GM15510 (cell line): ENCODE measurements at regions not wholly inside any gene's neighbourhood (a gene's known extent, or its start where the extent isn't known, plus 50 kb on each side); places are given as distances from the start of the nearest gene placed in this dataset.

Experiments
- POLR2A ChIP-seq: IDR thresholded peaks from 3 replicates; pipeline ENCODE4 v1.6.1; 2011; ENCODE audit warnings: borderline replicate concordance; ENCODE audit not compliant: insufficient read length; ENCODE audit errors: extremely low read depth

DNA sequence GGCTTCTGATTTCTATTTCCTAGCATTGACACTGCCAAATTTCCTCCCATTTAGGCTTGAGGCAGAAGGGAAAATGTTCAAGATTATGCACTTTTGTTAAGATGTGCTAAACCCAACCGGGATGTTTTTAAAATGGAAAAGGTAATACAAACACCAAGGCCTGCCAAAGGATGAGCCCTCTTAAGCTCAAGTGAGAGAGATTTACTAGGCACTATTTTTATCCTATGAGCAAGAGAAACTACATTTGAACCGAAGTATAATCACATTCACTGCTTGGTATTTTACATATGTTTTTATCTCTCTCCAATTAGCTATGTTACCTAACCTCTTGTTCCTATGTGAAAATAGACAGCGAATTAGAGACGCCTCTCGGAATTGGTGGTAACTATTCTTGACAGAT is 295.8 kb downstream of the GABRB3 start:
- no peak for TF ChIP-seq POLR2A

DNA sequence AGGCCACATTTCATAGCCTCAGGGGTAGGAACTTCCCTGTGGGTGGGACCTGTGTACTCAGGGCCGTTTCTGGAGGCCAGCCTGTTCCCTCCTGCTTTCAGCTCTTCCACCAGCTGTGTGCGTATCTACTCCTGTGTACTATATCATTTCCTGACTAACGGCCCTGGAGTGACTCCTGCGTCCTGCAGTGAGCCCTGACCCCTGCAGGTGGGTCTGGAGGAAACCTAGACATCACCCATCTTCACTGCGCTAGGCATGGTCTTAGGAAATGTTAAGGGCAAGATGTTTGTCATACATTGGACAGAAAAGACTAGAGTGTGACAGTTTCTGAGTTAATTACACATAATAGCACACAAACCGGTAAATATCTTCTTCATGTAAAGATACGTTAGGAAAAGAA is 297.3 kb downstream of the GABRB3 start:
- no peak for TF ChIP-seq POLR2A

DNA sequence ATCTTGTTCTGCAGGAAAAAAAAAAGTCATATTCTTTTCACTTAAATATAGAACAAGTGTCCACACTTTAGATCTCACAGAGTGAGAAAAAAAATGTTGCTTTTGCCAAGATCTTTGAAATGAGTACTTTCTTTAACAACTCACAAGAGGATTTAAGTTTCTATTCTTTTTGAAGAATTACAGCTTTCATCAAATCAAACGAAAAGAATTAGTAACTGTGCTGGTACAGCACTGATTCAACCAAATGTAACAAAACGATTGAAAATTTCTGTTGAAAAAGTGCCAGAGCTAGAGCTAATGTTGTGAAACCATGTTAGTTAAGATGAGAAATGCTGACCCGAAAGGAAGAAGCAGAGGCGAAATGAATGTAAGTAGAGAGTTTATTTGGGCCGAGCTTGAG is 300.2 kb downstream of the GABRB3 start:
- no peak for TF ChIP-seq POLR2A

DNA sequence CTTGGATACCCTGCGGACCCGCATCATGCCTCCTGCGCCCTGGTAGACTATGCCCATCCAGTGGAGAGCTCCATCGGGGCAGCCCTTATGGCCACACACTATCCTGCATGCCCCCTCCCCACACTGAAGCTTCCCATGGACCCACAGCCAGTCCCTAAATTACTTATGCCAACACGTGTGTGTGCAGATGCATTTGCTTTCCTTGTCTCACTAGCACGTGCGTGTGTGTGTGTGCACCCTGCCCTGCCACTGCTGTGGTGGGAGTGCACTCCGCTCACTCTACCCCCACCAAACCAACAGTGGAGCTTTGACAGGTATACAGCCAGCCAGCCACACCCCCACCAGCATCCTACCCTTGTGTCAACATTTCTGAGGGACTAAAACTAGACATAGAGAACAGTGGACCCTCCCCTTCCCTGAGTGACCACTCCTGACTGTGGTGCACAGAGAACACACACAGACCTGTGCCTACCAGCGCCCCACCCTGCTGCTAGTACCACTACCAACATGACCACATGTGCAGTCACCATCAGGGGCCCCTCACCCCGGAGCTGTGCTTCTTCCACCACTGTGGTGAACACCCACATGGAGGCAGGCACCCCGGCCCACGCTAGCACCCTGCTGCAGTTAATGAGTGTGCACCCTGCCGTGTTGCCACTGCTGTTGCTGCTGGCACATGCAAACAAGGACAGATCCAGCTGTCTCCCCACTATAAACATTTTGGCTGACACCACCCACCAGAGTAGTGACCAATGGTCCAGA is 310.8 kb downstream of the GABRB3 start:
- TF ChIP-seq POLR2A, result no peak

DNA sequence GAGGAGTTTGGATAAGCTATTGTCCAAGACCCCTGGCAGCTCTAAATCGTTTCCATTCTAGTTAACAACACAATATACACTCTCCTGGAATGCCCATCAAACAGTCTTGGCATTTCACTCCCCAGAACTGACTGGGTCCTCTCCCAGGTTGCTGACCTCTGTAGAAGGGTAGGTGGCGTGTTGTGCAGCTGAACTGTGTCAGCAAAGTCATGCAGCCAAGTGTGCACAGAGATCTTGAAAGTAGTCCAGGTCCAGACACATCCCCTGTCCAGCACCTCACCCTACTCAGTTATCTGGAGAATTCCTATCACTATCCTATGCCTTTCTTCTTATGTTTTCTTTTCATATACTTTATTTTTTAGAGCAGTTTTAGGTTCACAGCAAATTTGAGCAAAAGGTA is 312.7 kb downstream of the GABRB3 start:
- no peak for TF ChIP-seq POLR2A

DNA sequence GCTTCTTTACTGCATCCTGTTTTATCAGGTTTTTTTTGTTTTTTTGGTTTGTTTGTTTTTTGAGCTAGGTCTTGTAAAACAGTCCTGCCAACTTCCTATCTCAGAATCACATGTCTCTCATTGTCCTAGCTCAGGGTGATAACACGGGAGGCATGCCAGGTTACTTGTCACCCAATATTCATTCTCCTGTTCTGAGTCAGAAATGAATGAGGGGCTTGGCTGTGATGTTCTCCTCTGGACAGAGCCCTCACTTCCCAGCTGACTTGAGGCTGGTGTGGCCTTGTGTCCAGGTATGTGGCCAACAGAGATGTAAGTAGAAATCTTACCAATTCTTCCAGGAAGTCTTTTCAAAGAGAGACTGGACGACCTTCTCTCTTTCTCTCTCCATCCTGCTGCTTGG is 317.0 kb downstream of the GABRB3 start:
- no peak for TF ChIP-seq POLR2A

DNA sequence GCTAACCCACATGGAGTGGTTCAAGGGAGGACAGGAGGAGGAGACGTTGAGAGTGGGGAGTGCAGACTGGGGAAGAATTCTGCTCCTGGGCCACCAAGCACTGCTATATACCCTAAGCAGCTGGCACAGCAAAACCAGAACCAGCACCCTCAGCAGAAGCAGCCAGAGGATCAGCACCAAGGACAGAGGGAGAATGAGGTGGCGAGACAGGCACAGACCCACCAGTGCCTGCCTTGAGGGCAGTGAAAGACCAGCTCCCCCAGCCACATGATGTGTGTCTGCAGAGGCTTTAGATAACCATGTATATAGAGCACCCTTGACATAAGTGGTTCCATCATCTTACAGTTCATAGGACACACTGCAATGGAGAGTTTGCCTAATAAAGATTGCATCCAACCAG is 319.0 kb downstream of the GABRB3 start:
- no peak for TF ChIP-seq POLR2A

DNA sequence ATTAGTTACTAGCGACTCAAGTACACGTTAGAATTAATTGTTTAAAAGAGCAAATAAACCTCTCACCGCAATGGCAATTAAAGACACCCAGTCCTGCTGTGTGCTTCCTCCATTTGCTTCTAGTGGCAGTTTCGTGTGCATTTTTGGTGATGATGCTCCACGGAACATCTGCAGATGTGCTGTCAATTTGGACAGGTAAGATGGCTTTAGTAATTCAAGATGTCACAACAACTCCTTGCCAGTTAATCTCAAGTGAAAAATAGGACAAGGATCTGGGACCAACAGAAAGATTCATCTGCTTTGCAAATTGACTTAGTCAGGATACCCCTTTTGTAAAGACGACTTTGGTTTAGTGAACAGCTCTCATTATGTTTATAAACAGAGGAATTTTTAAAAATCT is 320.9 kb downstream of the GABRB3 start:
- no peak for TF ChIP-seq POLR2A

DNA sequence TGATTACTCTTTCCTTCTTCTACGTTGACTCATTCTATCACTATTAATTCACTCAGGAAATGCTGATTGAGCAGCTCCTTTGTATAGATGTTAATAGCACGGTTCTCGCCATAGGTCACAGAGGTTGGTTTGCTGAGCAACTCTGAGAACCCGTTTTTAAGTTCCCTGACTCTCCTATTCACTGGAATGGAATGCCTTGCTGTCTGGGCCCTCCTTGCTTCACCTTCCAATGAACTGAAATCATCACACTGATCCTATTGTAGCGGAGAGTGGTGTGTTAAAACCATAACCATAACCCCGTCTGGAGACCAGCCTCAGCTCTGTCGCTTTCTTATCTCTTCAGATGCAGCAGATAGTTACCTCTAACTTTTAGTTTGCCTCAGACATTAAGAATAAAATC is 323.6 kb downstream of the GABRB3 start:
- TF ChIP-seq POLR2A, result no peak

DNA sequence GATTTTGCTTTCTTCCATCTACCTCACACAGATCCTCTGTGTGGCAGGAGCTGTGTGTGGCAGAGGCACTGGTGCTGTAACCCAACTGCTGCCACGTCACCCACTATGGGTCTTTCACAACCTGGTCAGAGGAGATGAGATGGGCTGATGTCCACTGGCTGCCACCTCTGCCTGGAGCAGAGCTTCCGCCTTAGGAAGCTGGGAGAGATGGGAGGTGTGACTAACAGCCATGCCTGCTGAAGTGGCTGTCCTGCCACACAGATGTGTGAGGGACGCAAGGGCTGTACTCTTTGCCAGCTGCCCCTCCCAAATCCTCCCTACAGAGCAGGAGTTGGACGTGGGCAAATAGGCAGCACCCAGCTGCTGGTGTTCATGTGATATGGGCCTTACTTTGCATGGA is 329.5 kb downstream of the GABRB3 start:
- no peak for TF ChIP-seq POLR2A

DNA sequence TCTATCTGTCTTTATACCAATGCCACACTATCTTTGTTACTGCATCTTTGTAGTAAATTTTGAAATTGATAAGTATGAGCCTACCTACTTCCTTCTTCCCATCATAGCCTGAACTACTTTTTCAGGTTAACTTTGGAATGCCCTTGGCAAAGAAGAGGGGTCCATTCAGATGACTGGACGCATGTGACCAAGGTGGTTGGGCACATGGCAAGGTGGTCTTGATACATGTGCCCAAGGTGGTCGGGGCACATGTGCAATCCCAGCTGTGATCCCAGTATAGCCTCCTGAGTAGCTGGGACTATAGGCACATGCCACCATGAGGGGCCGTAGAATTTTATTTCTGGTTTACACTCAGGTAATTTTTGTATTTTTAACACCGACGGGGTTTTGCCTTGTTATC is 330.2 kb downstream of the GABRB3 start:
- TF ChIP-seq POLR2A, result no peak

DNA sequence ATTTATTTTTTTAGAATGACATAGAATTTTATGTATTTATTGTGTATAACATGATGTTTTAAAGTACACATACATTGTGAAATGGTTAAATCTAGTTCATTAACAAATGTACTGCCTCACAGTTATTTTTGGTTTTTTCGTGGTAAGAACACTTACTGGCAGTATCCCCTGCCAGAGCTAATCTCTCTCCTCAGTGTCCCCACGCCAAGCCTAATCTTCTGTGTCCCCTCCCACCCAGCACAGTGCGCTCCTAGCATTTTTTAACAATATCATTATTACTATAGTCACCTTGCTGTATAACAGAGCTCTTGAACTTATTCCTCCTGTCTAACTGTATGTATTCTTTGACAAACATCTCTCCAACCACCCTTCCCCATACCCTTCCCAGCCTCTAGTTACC is 333.2 kb downstream of the GABRB3 start:
- TF ChIP-seq POLR2A, result no peak

DNA sequence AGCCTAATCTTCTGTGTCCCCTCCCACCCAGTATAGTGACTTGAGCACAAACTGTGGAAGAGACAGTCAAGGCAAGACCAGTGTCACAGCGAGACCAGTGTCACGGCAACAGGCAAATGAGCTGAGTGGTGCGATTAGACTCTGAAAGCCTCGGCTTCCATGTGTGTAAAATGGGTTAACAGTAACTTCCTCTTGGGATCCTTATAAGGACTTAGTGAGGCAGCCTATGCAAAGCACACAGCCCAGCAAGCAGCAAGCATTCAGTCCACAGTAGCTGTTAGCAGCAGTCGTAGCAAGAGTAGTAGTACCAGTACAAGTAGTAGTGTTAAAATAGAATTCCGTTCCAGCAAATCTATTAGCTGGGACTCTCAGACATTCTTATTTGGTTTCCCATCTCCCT is 334.1 kb downstream of the GABRB3 start:
- no peak for TF ChIP-seq POLR2A

DNA sequence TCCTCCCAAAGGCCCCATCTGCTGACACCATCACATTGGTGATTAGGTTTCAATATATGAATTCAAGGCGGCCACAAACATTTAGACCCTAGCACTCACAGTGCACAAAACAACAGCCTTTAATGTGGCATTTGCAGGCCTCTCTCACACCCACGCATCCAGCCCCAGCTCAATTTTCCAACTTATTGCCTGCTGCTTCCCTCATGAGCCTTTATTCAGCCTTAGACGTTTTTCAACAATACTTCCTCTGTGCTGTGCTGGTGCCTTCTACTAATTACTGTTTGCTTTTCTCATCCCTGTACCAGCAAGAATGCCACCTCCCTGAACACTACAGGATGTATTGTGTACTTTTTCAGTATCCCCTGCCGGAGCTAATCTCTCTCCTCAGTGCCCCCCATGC is 334.6 kb downstream of the GABRB3 start:
- no peak for TF ChIP-seq POLR2A

DNA sequence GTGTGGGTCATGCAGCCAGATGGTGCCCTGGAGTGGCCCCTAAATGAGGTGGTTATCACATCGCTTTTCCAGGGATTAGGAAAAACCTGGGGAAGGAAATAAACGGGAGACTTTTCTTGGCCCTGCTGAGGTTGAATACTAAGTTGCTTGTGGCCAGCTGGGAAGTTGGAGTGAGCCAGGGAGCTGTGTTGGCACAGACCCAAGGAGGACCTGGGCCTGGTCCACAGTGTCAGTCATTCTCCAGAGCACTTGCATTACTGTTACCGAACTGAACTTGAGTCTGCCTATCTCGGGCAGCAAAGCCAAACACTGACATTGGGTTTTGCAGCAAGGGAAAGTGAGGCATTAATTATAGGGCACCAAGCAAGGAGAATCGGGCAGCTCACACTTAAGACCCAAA is 339.0 kb downstream of the GABRB3 start:
- TF ChIP-seq POLR2A, result no peak

DNA sequence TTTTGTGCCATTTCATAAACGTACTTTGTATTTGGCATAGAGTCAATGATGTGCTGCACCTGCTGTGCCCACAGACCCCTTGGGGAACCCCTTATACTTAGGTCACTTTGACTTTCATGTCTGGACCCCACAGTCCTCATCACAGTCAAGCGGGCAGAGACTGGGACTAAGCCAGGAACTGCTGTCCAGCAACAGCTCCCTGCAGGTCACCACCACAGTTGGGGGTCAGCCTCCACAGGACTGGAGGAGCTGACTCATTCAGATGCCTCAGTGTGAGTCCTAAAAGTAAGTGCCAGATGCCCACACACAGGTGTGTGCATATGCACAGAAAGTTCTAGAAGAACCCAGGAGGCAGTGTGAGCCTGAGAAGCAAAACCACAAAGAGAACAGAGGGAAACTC is 339.8 kb downstream of the GABRB3 start:
- TF ChIP-seq POLR2A, result no peak

DNA sequence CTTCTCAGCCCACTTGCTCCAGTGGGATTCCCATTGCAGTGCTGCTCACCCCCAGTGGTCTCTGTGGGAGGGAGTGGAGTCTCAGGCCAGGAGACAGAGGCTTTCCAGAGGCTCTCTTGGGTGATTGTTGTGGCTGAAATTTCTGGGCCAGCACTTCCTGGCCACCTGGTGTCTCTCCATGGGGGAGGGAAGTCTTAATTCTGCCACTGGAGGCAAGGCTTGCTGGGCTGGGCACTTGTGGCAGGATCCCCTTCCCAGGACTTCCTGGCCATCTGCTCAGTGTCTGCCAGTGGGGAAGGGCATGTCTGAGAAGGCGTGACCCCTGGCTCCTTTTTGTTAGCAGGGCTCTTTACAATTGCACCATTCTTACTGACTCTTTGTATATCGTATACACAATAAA is 351.8 kb downstream of the GABRB3 start:
- TF ChIP-seq POLR2A, result no peak
